Stomach (tissue), 8 donors: ENCODE measurements at regions not wholly inside any gene's neighbourhood (a gene's known extent, or its start where the extent isn't known, plus 50 kb on each side); places are given as distances from the start of the nearest gene placed in this dataset.

Experiments used
- DNase-seq, 2 donors: peaks; one replicate each; pipeline versions ENCODE4 v3.0.0 to v3.0.0-alpha.2; 2013 to 2019
- H3K27ac ChIP-seq, 5 donors: fragments of 200-600 bp in 4 of 5; sonication (generic) in 4 of 5; one replicate each; pipeline ENCODE4 v1.5.1; 2013 to 2019; ENCODE audit warnings: mild to moderate bottlenecking in 1 of 5, moderate library complexity in 1 of 5
- H3K27me3 ChIP-seq, 3 donors: fragments of 200-600 bp; sonication (generic); one replicate each; pipeline ENCODE4 v1.5.1; 2017 to 2019; ENCODE audit warnings: mixed run types in 1 of 3
- H3K36me3 ChIP-seq, 4 donors: fragments of 200-600 bp; sonication (generic); 1 replicate in 3 of 4; 2 replicates in 1 of 4; pipeline ENCODE4 v1.5.1; 2016 to 2019
- H3K4me1 ChIP-seq, 4 donors: fragments of 200-600 bp; sonication (generic); one replicate each; pipeline ENCODE4 v1.5.1; 2016 to 2019
- H3K4me3 ChIP-seq, 4 donors: fragments of 200-600 bp; sonication (generic) in 3 of 4; one replicate each; pipeline ENCODE4 v1.5.1; 2016 to 2019; ENCODE audit warnings: mild to moderate bottlenecking in 1 of 4
- H3K9me3 ChIP-seq, 4 donors: fragments of 200-600 bp; sonication (generic); one replicate each; pipeline ENCODE4 v1.5.1; 2016 to 2019
- EP300 ChIP-seq: sonication (generic); formaldehyde crosslinking; IDR thresholded peaks from one replicate; pipeline ENCODE4 v1.6.1; 2017; ENCODE audit warnings: antibody characterized with exemption
- POLR2A ChIP-seq, 4 donors: fragments of 450-650 bp; IDR thresholded peaks; one replicate each; pipeline ENCODE4 v1.6.1; 2016; ENCODE audit warnings: antibody characterized with exemption in 4 of 4, control low read depth in 2 of 4, mild to moderate bottlenecking in 1 of 4, moderate library complexity in 1 of 4
- POLR2AphosphoS5 ChIP-seq, 3 donors: sonication (generic); formaldehyde crosslinking; IDR thresholded peaks; one replicate each; pipeline ENCODE4 v1.6.1; 2016; ENCODE audit warnings: antibody characterized with exemption in 3 of 3
- WGBS, 5 donors: extraction: QIAGEN DNeasy Blood & Tissue Kit in 3 of 5; methylation state at CpG; one replicate each; pipeline versions ENCODE4 v1.1.5 to v1.1.7; 2013 to 2018; 5-methylcytosine and 5-hydroxymethylcytosine counted together
- intact Hi-C: fragments of 100-400 bp; cut with DNase I; formaldehyde crosslinking; loops from one replicate; pipeline ENCODE4 v1.15.1; 2023; ENCODE audit warnings: low total_unique reads
- TF ChIP-seq, protein P1 (sequence below), 7 experiments: fragments of 450-650 bp in 4 of 7; fragments of 200-600 bp in 3 of 7; sonication (generic) in 3 of 7; IDR thresholded peaks; one replicate each; pipeline ENCODE4 v1.5.1; 2016 to 2019; ENCODE audit warnings: antibody characterized with exemption in 7 of 7, control low read depth in 2 of 7, mild to moderate bottlenecking in 1 of 7
- donor health status: healthy with polysubstance abuse.
- donor health status: Bipolar disorder and iron deficiency.
- donor health status: healthy.

DNA sequence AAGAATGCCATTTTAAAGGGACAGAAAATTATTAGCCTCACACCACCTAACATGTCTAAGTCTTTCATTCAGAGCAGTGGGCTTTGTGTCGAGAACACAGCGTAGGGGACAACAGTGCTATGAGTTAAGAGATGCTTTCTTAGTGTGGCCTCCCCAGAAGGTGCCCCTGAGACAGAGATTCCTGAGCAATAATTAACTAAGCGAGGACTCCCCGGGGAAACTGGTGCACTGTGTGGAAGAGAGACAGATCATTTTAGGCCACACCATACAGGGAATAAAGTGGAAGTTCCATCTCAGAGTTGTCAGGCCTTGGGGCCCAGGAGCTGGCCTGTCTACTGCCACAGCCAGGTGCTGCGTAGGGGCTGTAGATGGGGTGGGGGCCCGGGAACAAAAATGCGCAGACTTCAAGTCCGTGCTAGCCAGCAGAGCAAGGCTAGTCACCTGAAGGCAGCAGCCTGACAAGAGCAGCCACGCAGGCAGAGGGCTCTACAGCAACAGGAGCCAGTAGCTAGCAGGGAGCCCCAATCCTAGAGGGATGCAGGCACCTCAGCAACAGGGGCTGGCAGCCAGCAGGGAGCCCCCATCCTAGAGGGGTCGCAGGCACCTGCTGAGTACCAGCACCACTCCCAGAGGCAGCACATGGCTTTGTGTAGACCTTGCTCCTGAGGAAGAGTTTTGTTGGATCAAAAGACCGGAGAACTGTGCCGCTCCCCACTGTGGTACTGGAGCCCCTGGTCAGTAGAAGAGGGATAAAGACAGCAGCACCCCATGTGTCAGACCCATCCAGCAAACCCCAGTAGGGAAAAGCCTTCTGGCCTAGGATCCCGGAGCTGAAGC is 63.0 kb upstream of the NXT1 start:
- no peaks in the 10 kb centered on the region for H3K9me3 ChIP-seq
- H3K27ac ChIP-seq: no peak overlapping the region
- TF ChIP-seq, protein P1, sequence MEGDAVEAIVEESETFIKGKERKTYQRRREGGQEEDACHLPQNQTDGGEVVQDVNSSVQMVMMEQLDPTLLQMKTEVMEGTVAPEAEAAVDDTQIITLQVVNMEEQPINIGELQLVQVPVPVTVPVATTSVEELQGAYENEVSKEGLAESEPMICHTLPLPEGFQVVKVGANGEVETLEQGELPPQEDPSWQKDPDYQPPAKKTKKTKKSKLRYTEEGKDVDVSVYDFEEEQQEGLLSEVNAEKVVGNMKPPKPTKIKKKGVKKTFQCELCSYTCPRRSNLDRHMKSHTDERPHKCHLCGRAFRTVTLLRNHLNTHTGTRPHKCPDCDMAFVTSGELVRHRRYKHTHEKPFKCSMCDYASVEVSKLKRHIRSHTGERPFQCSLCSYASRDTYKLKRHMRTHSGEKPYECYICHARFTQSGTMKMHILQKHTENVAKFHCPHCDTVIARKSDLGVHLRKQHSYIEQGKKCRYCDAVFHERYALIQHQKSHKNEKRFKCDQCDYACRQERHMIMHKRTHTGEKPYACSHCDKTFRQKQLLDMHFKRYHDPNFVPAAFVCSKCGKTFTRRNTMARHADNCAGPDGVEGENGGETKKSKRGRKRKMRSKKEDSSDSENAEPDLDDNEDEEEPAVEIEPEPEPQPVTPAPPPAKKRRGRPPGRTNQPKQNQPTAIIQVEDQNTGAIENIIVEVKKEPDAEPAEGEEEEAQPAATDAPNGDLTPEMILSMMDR (IDR thresholded peaks at IDR 0.05): no peak
- TF ChIP-seq POLR2AphosphoS5 (IDR thresholded peaks at IDR 0.05): no peak
- no peak for TF ChIP-seq EP300
- TF ChIP-seq POLR2A (IDR thresholded peaks at IDR 0.05): no peak
- H3K4me1 ChIP-seq: peaks cover 0 to 8% (median 6%) of the 10 kb centered on the region in 4 donors
- H3K27me3 ChIP-seq: peaks cover 0 to 3% (median 0%) of the 10 kb centered on the region in 3 donors
- 59 to 76% (median 67%) methylated on average over 10 to 13 of the region's 13 CpGs for WGBS, 5 donors
- DNase-seq: no peak
- H3K36me3 ChIP-seq: no peaks in the 10 kb centered on the region
- H3K4me3 ChIP-seq: no peak overlapping the region
- intact Hi-C loops: no loop called here

- Histone ChIP-seq H3K27ac (no peak overlapping the region), H3K4me3 (no peak overlapping the region), H3K36me3 (no peaks in the 10 kb centered on the region), H3K9me3 (no peaks in the 10 kb centered on the region), H3K4me1 (peaks cover 0 to 8% (median 6%) of the 10 kb centered on the region in 4 donors), H3K27me3 (peaks cover 0 to 3% (median 0%) of the 10 kb centered on the region in 3 donors)
- intact Hi-C loops: no loop called here
- WGBS, 5 donors: 81 to 93% (median 88%) methylated on average over 8 of the region's 8 CpGs
- TF ChIP-seq POLR2A (IDR thresholded peaks at IDR 0.05) (no peak), EP300 (no peak), POLR2AphosphoS5 (IDR thresholded peaks at IDR 0.05) (no peak)
- TF ChIP-seq, protein P1 (IDR thresholded peaks at IDR 0.05): no peak
- DNase-seq: peak in 1 of 2 donors; percentile 10
Observed at GRCh38 chr20:23286346-23286745, 64.2 kb upstream of the NXT1 start.

- DNase-seq: no peak
- peaks cover 0 to 3% (median 0%) of the 10 kb centered on the region in 3 donors for H3K27me3 ChIP-seq
- no peaks in the 10 kb centered on the region for H3K36me3 ChIP-seq
- no peak overlapping the region for H3K4me3 ChIP-seq
- TF ChIP-seq POLR2A (IDR thresholded peaks at IDR 0.05) (no peak), POLR2AphosphoS5 (IDR thresholded peaks at IDR 0.05) (no peak), EP300 (no peak)
- TF ChIP-seq, protein P1 (IDR thresholded peaks at IDR 0.05): no peak
- H3K27ac ChIP-seq: no peak overlapping the region
- WGBS, 5 donors: 67 to 88% (median 84%) methylated on average over 2 of the region's 2 CpGs
- intact Hi-C loops: no loop called here
- H3K9me3 ChIP-seq: no peaks in the 10 kb centered on the region
- peaks cover 0 to 7% (median 6%) of the 10 kb centered on the region in 4 donors for H3K4me1 ChIP-seq
Observed at GRCh38 chr20:23285536-23285935, 65.1 kb upstream of the NXT1 start.

DNA sequence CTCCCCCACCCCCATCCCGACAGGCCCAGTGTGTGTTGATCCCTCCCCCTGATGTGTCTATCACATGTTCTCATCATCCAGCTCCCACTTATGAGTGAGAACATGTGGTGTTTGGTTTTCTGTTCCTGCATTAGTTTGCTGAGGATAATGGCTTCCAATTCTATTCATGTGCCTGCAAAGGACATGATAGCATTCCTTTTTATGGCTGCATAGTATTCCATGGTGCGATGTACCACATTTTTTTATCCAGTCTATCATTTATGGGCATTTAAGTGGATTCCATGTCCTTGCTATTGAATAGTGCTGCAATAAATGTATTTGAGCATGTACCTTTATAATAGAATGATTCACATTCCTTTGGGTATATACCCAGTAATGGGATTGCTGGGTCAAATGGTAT is 66.6 kb upstream of the NXT1 start:
- Histone ChIP-seq H3K27me3 (peaks cover 0 to 3% (median 0%) of the 10 kb centered on the region in 3 donors), H3K27ac (no peak overlapping the region), H3K36me3 (no peaks in the 10 kb centered on the region), H3K9me3 (no peaks in the 10 kb centered on the region), H3K4me3 (no peak overlapping the region), H3K4me1 (no peaks in the 10 kb centered on the region)
- DNase-seq: no peak
- intact Hi-C loops: no loop called here
- TF ChIP-seq POLR2AphosphoS5 (IDR thresholded peaks at IDR 0.05) (no peak), POLR2A (IDR thresholded peaks at IDR 0.05) (no peak), EP300 (no peak)
- TF ChIP-seq, protein P1 (IDR thresholded peaks at IDR 0.05): no peak
- 87 to 95% (median 90%) methylated on average over 2 of the region's 2 CpGs for WGBS, 5 donors
